Pancreas (tissue), 10 donors: ENCODE measurements at regions not wholly inside any gene's neighbourhood (a gene's known extent, or its start where the extent isn't known, plus 50 kb on each side); places are given as distances from the start of the nearest gene placed in this dataset.
"Not testable (repeated sequence)": the region's sequence is repeated elsewhere in the genome, so short reads cannot be mapped to it uniquely, and the experiment has no call there.

Source experiments
- ATAC-seq, 4 donors: fragments of 200-7000 bp; cut with Tn5 transposase; one replicate each; pipeline versions ENCODE4 v1.8.0 to v1.9.1; 2020; ENCODE audit warnings: mild to moderate bottlenecking in 4 of 4, moderate library complexity in 4 of 4
- DNase-seq, 6 donors: peaks; one replicate each; pipeline ENCODE4 v3.0.0-alpha.2; 2020
- FAIRE-seq: peaks from 2 replicates; lab custom pipeline; 2012; peaks lifted over from hg19 to GRCh38; lab: Jason Lieb, UNC
- H3K27ac ChIP-seq, 4 donors: fragments of 200-600 bp; sonication (generic); 1 replicate in 3 of 4; 2 replicates in 1 of 4; pipeline versions ENCODE4 v1.5.0 to v1.8.0; 2020
- H3K27me3 ChIP-seq, 4 donors: fragments of 200-600 bp; one replicate each; pipeline ENCODE4 v1.8.0; 2021
- H3K36me3 ChIP-seq, 3 donors: fragments of 200-600 bp; sonication (generic) in 1 of 3; one replicate each; pipeline versions ENCODE4 v1.5.0 to v1.8.0; 2020 to 2021
- H3K4me1 ChIP-seq, 3 donors: fragments of 200-600 bp; one replicate each; pipeline ENCODE4 v1.8.0; 2021
- H3K4me3 ChIP-seq, 4 donors: fragments of 200-600 bp; sonication (generic) in 2 of 4; one replicate each; pipeline versions ENCODE4 v1.5.0 to v1.8.0; 2020 to 2021
- H3K9me3 ChIP-seq, 4 donors: fragments of 200-600 bp; one replicate each; pipeline ENCODE4 v1.8.0; 2021
- CTCF ChIP-seq, 4 donors: fragments of 200-600 bp; sonication (generic) in 3 of 4; IDR thresholded peaks; one replicate each; pipeline versions ENCODE4 v1.5.0 to v1.8.0; 2021; ENCODE audit warnings: antibody characterized with exemption in 4 of 4
- WGBS, 2 donors: extraction: QIAGEN DNeasy Blood & Tissue Kit; methylation state at CpG; one replicate each; pipeline ENCODE4 v1.1.7; 2013; 5-methylcytosine and 5-hydroxymethylcytosine counted together
- intact Hi-C, 3 donors: fragments of 100-400 bp; cut with DNase I; formaldehyde crosslinking; loops; one replicate each; pipeline versions ENCODE4 v1.11.1 to v1.14.2; 2022
- donor health status: healthy with polysubstance abuse.
- donor health status: DM: no; HTN: no; CAD: no; lungs with moderate emphysema.
- donor health status: DM: no; HTN: no; CAD: no.
- donor health status: control.
- donor health status: control.
- donor health status: Bipolar disorder and iron deficiency.
- donor health status: DM: yes; HTN: yes; CAD: no.
- donor health status: DM: no; HTN: no; CAD: no.
- donor health status: DM: no; HTN: no; CAD: no.
- donor health status: DM: yes; HTN: yes; CAD: no.

GRCh38 chr4:125181804-125182203, 133.0 kb upstream of the FAT4 start:
- no peak overlapping the region for H3K4me3 ChIP-seq
- no peaks in the 10 kb centered on the region for H3K9me3 ChIP-seq
- no peaks in the 10 kb centered on the region for H3K4me1 ChIP-seq
- no peaks in the 10 kb centered on the region for H3K36me3 ChIP-seq
- FAIRE-seq, result no peak
- no peak for DNase-seq
- no peak overlapping the region for H3K27ac ChIP-seq
- H3K27me3 ChIP-seq, result no peaks in the 10 kb centered on the region
- no peak for ATAC-seq
- no peak for TF ChIP-seq CTCF (IDR thresholded peaks at IDR 0.05)
- intact Hi-C loops, result no loop called here
- WGBS, 2 donors, result 72 to 92% methylated on average over 3 of the region's 3 CpGs

DNA sequence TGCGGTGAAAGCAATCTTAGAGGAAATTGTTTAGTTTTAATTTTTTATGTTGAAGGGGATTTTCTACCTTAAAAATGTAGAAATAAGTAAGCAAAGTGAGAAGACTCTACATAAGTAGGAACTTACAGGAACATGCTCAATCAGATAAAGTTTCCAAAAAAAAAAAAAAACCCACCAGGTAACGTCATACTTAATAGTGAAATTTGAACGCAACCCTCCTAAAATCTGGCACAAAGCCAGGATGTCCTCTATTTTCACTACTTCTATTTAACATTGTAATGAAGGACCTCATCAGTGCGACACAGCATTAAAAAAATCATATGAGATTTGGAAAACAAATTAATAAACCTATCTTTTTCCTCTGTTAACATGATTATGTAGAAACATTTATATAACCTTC, 135.0 kb upstream of the FAT4 start:
- Histone ChIP-seq H3K27ac (no peak overlapping the region), H3K4me3 (no peak overlapping the region), H3K27me3 (no peaks in the 10 kb centered on the region), H3K36me3 (no peaks in the 10 kb centered on the region), H3K9me3 (no peaks in the 10 kb centered on the region), H3K4me1 (no peaks in the 10 kb centered on the region)
- no peak for DNase-seq
- TF ChIP-seq CTCF (IDR thresholded peaks at IDR 0.05), result no peak
- no peak for FAIRE-seq
- WGBS, 2 donors, result 82% methylated on average over 4 of the region's 4 CpGs
- no peak for ATAC-seq
- intact Hi-C loops, result no loop called here

- no peak for ATAC-seq
- no peak for DNase-seq
- FAIRE-seq, result no peak
Measured at GRCh38 chr4:125169192-125169591, 145.6 kb upstream of the FAT4 start.

DNA sequence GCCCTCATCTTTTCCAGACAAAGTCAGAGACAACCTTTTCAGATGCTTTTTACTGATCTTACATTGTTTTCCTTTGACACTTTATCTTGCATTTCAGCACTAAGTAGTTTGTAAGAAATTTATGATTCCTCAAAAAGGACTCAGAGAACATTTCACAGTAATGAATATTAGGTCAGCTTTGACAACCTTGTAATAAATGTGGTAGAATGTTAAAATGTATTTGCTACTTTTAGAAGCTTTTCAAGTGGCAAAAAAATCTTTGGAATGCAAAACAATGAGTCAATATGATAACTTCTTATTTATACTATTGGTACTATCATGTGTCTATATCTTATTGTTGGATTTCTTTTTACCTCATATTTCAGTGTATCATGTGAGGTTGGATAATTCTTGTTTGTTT, 146.2 kb upstream of the FAT4 start:
- Histone ChIP-seq H3K4me1 (no peaks in the 10 kb centered on the region), H3K36me3 (no peaks in the 10 kb centered on the region), H3K27ac (no peak overlapping the region), H3K9me3 (no peaks in the 10 kb centered on the region), H3K27me3 (no peaks in the 10 kb centered on the region), H3K4me3 (no peak overlapping the region)
- no peak for TF ChIP-seq CTCF (IDR thresholded peaks at IDR 0.05)
- intact Hi-C loops, result no loop called here
- FAIRE-seq (no peak), DNase-seq (no peak), ATAC-seq (no peak)

More at GRCh38 chr4:125169192-125169591, 145.6 kb upstream of the FAT4 start:
- intact Hi-C loops, result no loop called here
- Histone ChIP-seq H3K4me3 (no peak overlapping the region), H3K27ac (no peak overlapping the region), H3K4me1 (no peaks in the 10 kb centered on the region), H3K36me3 (no peaks in the 10 kb centered on the region), H3K27me3 (no peaks in the 10 kb centered on the region), H3K9me3 (no peaks in the 10 kb centered on the region)
- WGBS, 2 donors, result 46 to 60% methylated on average over 1 of the region's 1 CpG
- no peak for TF ChIP-seq CTCF (IDR thresholded peaks at IDR 0.05)

DNA sequence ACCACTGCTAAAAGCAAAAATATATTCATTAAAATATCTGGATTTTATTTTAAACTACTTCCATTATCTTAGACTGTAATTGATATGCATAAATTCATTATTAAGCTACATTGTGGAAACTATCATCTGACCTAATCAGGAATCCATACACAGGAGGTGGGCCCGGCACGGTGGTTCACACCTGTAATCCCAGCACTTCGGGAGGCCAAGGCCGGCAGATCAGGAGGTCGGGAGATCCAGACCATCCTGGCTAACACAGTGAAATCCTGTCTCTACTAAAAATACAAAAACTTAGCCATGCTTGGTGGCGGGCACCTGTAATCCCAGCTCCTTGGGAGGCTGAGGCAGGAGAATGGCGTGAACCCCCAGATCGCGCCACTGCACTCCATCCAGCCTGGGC, 148.7 kb upstream of the FAT4 start:
- 90 to 92% methylated on average over 9 of the region's 9 CpGs for WGBS, 2 donors
- H3K4me3 ChIP-seq, H3K27ac ChIP-seq, DNase-seq, ATAC-seq, H3K36me3 ChIP-seq, intact Hi-C loops, H3K4me1 ChIP-seq, H3K27me3 ChIP-seq, H3K9me3 ChIP-seq, FAIRE-seq: not testable (repeated sequence)

GRCh38 chr4:125159001-125159400, 155.8 kb upstream of the FAT4 start:
- 82 to 89% methylated on average over 3 of the region's 3 CpGs for WGBS, 2 donors
- intact Hi-C loops, result no loop called here
- no peaks in the 10 kb centered on the region for H3K36me3 ChIP-seq
- DNase-seq (no peak), ATAC-seq (no peak), FAIRE-seq (no peak)
- H3K9me3 ChIP-seq, result no peaks in the 10 kb centered on the region
- H3K4me3 ChIP-seq, result no peak overlapping the region
- H3K4me1 ChIP-seq, result no peaks in the 10 kb centered on the region
- H3K27ac ChIP-seq, result no peak overlapping the region
- TF ChIP-seq CTCF (IDR thresholded peaks at IDR 0.05), result no peak
- H3K27me3 ChIP-seq, result no peaks in the 10 kb centered on the region
